HepG2 (cell line): ENCODE measurements at regions not wholly inside any gene's neighbourhood (a gene's known extent, or its start where the extent isn't known, plus 50 kb on each side); places are given as distances from the start of the nearest gene placed in this dataset.

Experiments
- BCL6 ChIP-seq: IDR thresholded peaks from 2 replicates; pipeline ENCODE4 v1.6.1; 2016; ENCODE audit warnings: missing genetic modification reagents, missing compliant biosample characterization
- CEBPG ChIP-seq: IDR thresholded peaks from 2 replicates; pipeline ENCODE4 v1.6.1; 2016
- EP300 ChIP-seq, 3 experiments: sonication (generic) in 1 of 3; formaldehyde crosslinking in 1 of 3; IDR thresholded peaks; 2 replicates each; pipeline versions ENCODE4 v1.5.1 to v1.6.1; 2011 to 2020; ENCODE audit warnings: low read depth in 2 of 3, low read length in 2 of 3, borderline replicate concordance in 1 of 3, improper control_type of control experiment in 1 of 3, mild to moderate bottlenecking in 1 of 3, missing genetic modification reagents in 1 of 3, moderate library complexity in 1 of 3
- EZH2 ChIP-seq: conservative IDR thresholded peaks from 2 replicates; pipeline ENCODE4 v1.6.1; 2012; ENCODE audit warnings: mild to moderate bottlenecking, low read depth, low read length, moderate library complexity
- FOXA1 ChIP-seq, 2 experiments: fragments of 450-650 bp in 1 of 2; sonication (generic) in 1 of 2; formaldehyde crosslinking in 1 of 2; IDR thresholded peaks; 2 replicates each; pipeline versions ENCODE4 v1.4.0 to v1.6.1; 2016 to 2020; ENCODE audit warnings: missing genetic modification reagents in 1 of 2
- FOXA3 ChIP-seq: IDR thresholded peaks from 2 replicates; pipeline ENCODE4 v1.6.1; 2016; ENCODE audit warnings: missing genetic modification reagents, missing compliant biosample characterization
- HDAC1 ChIP-seq: sonication (generic); formaldehyde crosslinking; IDR thresholded peaks from 2 replicates; pipeline ENCODE4 v1.5.1; 2020; ENCODE audit warnings: mild to moderate bottlenecking, missing genetic modification reagents
- HNF4A ChIP-seq: sonication (generic); formaldehyde crosslinking; IDR thresholded peaks from 2 replicates; pipeline ENCODE4 v1.4.0; 2020; ENCODE audit warnings: missing genetic modification reagents
- HNF4G ChIP-seq, 2 experiments: sonication (generic) in 1 of 2; formaldehyde crosslinking in 1 of 2; IDR thresholded peaks; 2 replicates each; pipeline versions ENCODE4 v1.4.0 to v1.6.1; 2011 to 2020; ENCODE audit warnings: borderline replicate concordance in 2 of 2, low read depth in 2 of 2, mild to moderate bottlenecking in 2 of 2, low read length in 1 of 2, missing genetic modification reagents in 1 of 2, moderate library complexity in 1 of 2
- KAT2B ChIP-seq: fragments of 150-350 bp; IDR thresholded peaks from 2 replicates; pipeline ENCODE4 v1.6.1; 2014; ENCODE audit warnings: low read depth, low read length, borderline replicate concordance
- MEF2D ChIP-seq: sonication (generic); formaldehyde crosslinking; IDR thresholded peaks from 2 replicates; pipeline ENCODE4 v1.5.1; 2020; ENCODE audit warnings: mild to moderate bottlenecking, missing genetic modification reagents
- MEIS1 ChIP-seq: sonication (generic); formaldehyde crosslinking; IDR thresholded peaks from 2 replicates; pipeline ENCODE4 v1.9.0; 2021; ENCODE audit warnings: mild to moderate bottlenecking, missing genetic modification reagents, moderate library complexity, borderline replicate concordance
- MIER3 ChIP-seq: IDR thresholded peaks from 2 replicates; pipeline ENCODE4 v1.6.1; 2016; ENCODE audit warnings: missing compliant biosample characterization, borderline replicate concordance
- NONO ChIP-seq, 2 experiments: fragments of 450-650 bp in 1 of 2; sonication (generic) in 1 of 2; formaldehyde crosslinking in 1 of 2; IDR thresholded peaks in 1 of 2; conservative IDR thresholded peaks in 1 of 2; 2 replicates each; pipeline versions ENCODE4 v1.6.1 to v1.8.0; 2017 to 2022; ENCODE audit warnings: mild to moderate bottlenecking in 1 of 2, missing genetic modification reagents in 1 of 2, moderate library complexity in 1 of 2
- NR2F2 ChIP-seq: IDR thresholded peaks from 2 replicates; pipeline ENCODE4 v1.6.1; 2012; ENCODE audit warnings: low read depth, inconsistent platforms, borderline replicate concordance
- NR2F6 ChIP-seq, 2 experiments: IDR thresholded peaks; 2 replicates each; pipeline ENCODE4 v1.6.1; 2016; ENCODE audit warnings: antibody characterized with exemption in 1 of 2, mild to moderate bottlenecking in 1 of 2
- RXRA ChIP-seq: sonication (generic); formaldehyde crosslinking; IDR thresholded peaks from 2 replicates; pipeline ENCODE4 v1.5.1; 2020; ENCODE audit warnings: missing genetic modification reagents
- RXRB ChIP-seq: IDR thresholded peaks from 2 replicates; pipeline ENCODE4 v1.6.1; 2016; ENCODE audit warnings: borderline replicate concordance, missing genetic modification reagents, missing compliant biosample characterization
- SALL1 ChIP-seq: sonication (generic); formaldehyde crosslinking; IDR thresholded peaks from 2 replicates; pipeline ENCODE4 v1.8.0; 2022; ENCODE audit warnings: mild to moderate bottlenecking, missing genetic modification reagents
- SNAPC5 ChIP-seq: sonication (generic); formaldehyde crosslinking; IDR thresholded peaks from 2 replicates; pipeline ENCODE4 v1.8.1; 2023; ENCODE audit warnings: mild to moderate bottlenecking, missing genetic modification reagents, borderline replicate concordance
- TEAD3 ChIP-seq: optimal IDR thresholded peaks from 2 replicates; pipeline ENCODE3; 2016; ENCODE audit warnings: borderline replicate concordance
- ZKSCAN5 ChIP-seq: sonication (generic); formaldehyde crosslinking; IDR thresholded peaks from 2 replicates; pipeline ENCODE4 v1.5.1; 2020; ENCODE audit warnings: mild to moderate bottlenecking, missing genetic modification reagents
- TF ChIP-seq, protein P1 (sequence below): sonication (generic); formaldehyde crosslinking; IDR thresholded peaks from 2 replicates; pipeline ENCODE4 v1.4.0; 2020; ENCODE audit warnings: mild to moderate bottlenecking, missing genetic modification reagents, borderline replicate concordance

GRCh38 chr3:194072691-194073279 lies 63.2 kb upstream of the HES1 start (continued):
- TF ChIP-seq FOXA1 (IDR thresholded peaks at IDR 0.05) (no peak), FOXA1 (CRISPR knock-in tag; IDR thresholded peaks at IDR 0.05) (0 out of 2 replicates have a peak, but pooled peaks have one; percentile 34), CEBPG (CRISPR knock-in tag) (0 out of 2 replicates have a peak, but pooled peaks have one; percentile 10), MIER3 (CRISPR knock-in tag) (no peak), HNF4A (CRISPR knock-in tag) (peak; percentile 72), ZKSCAN5 (CRISPR knock-in tag) (peak; percentile 88), SNAPC5 (no peak), HNF4G (IDR thresholded peaks at IDR 0.05; ENCODE audit: borderline replicate concordance, low read depth, low read length) (peak; percentile 35; the same call in 1 of the 2 replicates), HNF4G (CRISPR knock-in tag; IDR thresholded peaks at IDR 0.05; ENCODE audit: borderline replicate concordance, low read depth) (no peak), SALL1 (CRISPR knock-in tag) (peak; percentile 77; the same call in 1 of the 2 replicates), MEF2D (CRISPR knock-in tag) (peak; percentile 79; the same call in 1 of the 2 replicates), MEIS1 (no peak), BCL6 (CRISPR knock-in tag) (peak; percentile 64), TEAD3 (CRISPR knock-in tag) (peak; percentile 75), EZH2 (no peak), RXRB (CRISPR knock-in tag) (peak; percentile 43; the same call in 1 of the 2 replicates), NR2F2 (peak; percentile 77), EP300 (IDR thresholded peaks at IDR 0.05; ENCODE audit: low read depth in 2 of 2, low read length in 2 of 2) (peak in 1 of 2 experiments; percentile 22; a peak in 1 of 4 replicates), EP300 (CRISPR knock-in tag; IDR thresholded peaks at IDR 0.05; ENCODE audit: borderline replicate concordance) (no peak), FOXA3 (CRISPR knock-in tag) (peak; percentile 52), KAT2B (no peak), RXRA (CRISPR knock-in tag) (peak; percentile 28; the same call in 1 of the 2 replicates), NONO (IDR thresholded peaks at IDR 0.05) (no peak), NONO (CRISPR knock-in tag; conservative IDR thresholded peaks at IDR 0.05) (no peak), NR2F6 (IDR thresholded peaks at IDR 0.05) (peak; percentile 91), NR2F6 (CRISPR knock-in tag; IDR thresholded peaks at IDR 0.05) (peak; percentile 85), HDAC1 (0 out of 2 replicates have a peak, but pooled peaks have one; percentile 20)
- TF ChIP-seq, protein P1, sequence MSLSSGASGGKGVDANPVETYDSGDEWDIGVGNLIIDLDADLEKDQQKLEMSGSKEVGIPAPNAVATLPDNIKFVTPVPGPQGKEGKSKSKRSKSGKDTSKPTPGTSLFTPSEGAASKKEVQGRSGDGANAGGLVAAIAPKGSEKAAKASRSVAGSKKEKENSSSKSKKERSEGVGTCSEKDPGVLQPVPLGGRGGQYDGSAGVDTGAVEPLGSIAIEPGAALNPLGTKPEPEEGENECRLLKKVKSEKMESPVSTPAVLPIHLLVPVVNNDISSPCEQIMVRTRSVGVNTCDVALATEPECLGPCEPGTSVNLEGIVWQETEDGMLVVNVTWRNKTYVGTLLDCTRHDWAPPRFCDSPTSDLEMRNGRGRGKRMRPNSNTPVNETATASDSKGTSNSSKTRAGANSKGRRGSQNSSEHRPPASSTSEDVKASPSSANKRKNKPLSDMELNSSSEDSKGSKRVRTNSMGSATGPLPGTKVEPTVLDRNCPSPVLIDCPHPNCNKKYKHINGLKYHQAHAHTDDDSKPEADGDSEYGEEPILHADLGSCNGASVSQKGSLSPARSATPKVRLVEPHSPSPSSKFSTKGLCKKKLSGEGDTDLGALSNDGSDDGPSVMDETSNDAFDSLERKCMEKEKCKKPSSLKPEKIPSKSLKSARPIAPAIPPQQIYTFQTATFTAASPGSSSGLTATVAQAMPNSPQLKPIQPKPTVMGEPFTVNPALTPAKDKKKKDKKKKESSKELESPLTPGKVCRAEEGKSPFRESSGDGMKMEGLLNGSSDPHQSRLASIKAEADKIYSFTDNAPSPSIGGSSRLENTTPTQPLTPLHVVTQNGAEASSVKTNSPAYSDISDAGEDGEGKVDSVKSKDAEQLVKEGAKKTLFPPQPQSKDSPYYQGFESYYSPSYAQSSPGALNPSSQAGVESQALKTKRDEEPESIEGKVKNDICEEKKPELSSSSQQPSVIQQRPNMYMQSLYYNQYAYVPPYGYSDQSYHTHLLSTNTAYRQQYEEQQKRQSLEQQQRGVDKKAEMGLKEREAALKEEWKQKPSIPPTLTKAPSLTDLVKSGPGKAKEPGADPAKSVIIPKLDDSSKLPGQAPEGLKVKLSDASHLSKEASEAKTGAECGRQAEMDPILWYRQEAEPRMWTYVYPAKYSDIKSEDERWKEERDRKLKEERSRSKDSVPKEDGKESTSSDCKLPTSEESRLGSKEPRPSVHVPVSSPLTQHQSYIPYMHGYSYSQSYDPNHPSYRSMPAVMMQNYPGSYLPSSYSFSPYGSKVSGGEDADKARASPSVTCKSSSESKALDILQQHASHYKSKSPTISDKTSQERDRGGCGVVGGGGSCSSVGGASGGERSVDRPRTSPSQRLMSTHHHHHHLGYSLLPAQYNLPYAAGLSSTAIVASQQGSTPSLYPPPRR: peak; percentile 62; the same call in 1 of the 2 replicates
